Peyer's patch (tissue), 4 donors: ENCODE measurements at regions not wholly inside any gene's neighbourhood (a gene's known extent, or its start where the extent isn't known, plus 50 kb on each side); places are given as distances from the start of the nearest gene placed in this dataset.
"Not testable (repeated sequence)": the region's sequence is repeated elsewhere in the genome, so short reads cannot be mapped to it uniquely, and the experiment has no call there.

Source experiments
- DNase-seq, 3 donors: peaks; one replicate each; pipeline ENCODE4 v3.0.0-alpha.2; 2017 to 2019
- H3K27ac ChIP-seq, 4 donors: fragments of 200-600 bp; sonication (generic); one replicate each; pipeline ENCODE4 v1.5.1; 2016 to 2019
- H3K27me3 ChIP-seq, 2 donors: fragments of 200-600 bp; sonication (generic); one replicate each; pipeline ENCODE4 v1.5.1; 2019
- H3K36me3 ChIP-seq, 3 donors: fragments of 200-600 bp; sonication (generic); one replicate each; pipeline ENCODE4 v1.5.1; 2016 to 2019
- H3K4me1 ChIP-seq, 4 donors: fragments of 200-600 bp; sonication (generic); one replicate each; pipeline ENCODE4 v1.5.1; 2016 to 2019
- H3K4me3 ChIP-seq, 4 donors: fragments of 200-600 bp; sonication (generic); 1 replicate in 3 of 4; 2 replicates in 1 of 4; pipeline ENCODE4 v1.5.1; 2016 to 2019; ENCODE audit warnings: mild to moderate bottlenecking in 1 of 4
- H3K9me3 ChIP-seq, 4 donors: fragments of 200-600 bp; sonication (generic); one replicate each; pipeline ENCODE4 v1.5.1; 2016 to 2019; ENCODE audit warnings: mild to moderate bottlenecking in 1 of 4
- CTCF ChIP-seq, 6 experiments: fragments of 450-650 bp in 4 of 6; fragments of 200-600 bp in 2 of 6; sonication (generic) in 1 of 6; IDR thresholded peaks; one replicate each; pipeline ENCODE4 v1.5.1; 2017 to 2019; ENCODE audit warnings: antibody characterized with exemption in 6 of 6, mild to moderate bottlenecking in 3 of 6, moderate library complexity in 1 of 6
- POLR2A ChIP-seq, 2 donors: fragments of 450-650 bp; IDR thresholded peaks; one replicate each; pipeline ENCODE4 v1.5.1; 2017; ENCODE audit warnings: antibody characterized with exemption in 2 of 2, mild to moderate bottlenecking in 2 of 2, moderate library complexity in 2 of 2

GRCh38 chr1:146443088-146443870 is 214.5 kb upstream of the NOTCH2NLA start:
- H3K27me3 ChIP-seq, H3K4me3 ChIP-seq, H3K27ac ChIP-seq, DNase-seq, H3K36me3 ChIP-seq, H3K4me1 ChIP-seq, H3K9me3 ChIP-seq: not testable (repeated sequence)
- TF ChIP-seq CTCF (IDR thresholded peaks at IDR 0.05), result peak in 1 of 6 experiments; percentile 5

GRCh38 chr1:146438543-146438942 is 209.7 kb upstream of the NOTCH2NLA start:
- DNase-seq, result not testable (repeated sequence)

GRCh38 chr1:146416642-146417041 is 187.8 kb upstream of the NOTCH2NLA start:
- not testable (repeated sequence) for H3K4me1 ChIP-seq, H3K36me3 ChIP-seq, H3K27ac ChIP-seq, H3K9me3 ChIP-seq, DNase-seq, H3K27me3 ChIP-seq, H3K4me3 ChIP-seq

More at GRCh38 chr1:146438543-146438942, 209.7 kb upstream of the NOTCH2NLA start:
- not testable (repeated sequence) for H3K9me3 ChIP-seq, H3K4me3 ChIP-seq, H3K27ac ChIP-seq, H3K27me3 ChIP-seq, H3K4me1 ChIP-seq, H3K36me3 ChIP-seq

GRCh38 chr1:146415017-146415416 is 186.2 kb upstream of the NOTCH2NLA start:
- not testable (repeated sequence) for H3K4me1 ChIP-seq, H3K27me3 ChIP-seq, H3K9me3 ChIP-seq, H3K4me3 ChIP-seq, H3K36me3 ChIP-seq, H3K27ac ChIP-seq, DNase-seq

GRCh38 chr1:146413911-146414310 is 185.1 kb upstream of the NOTCH2NLA start:
- H3K27ac ChIP-seq, result peak overlapping the region in 2 of 4 donors; percentile 46 to 67
- not testable (repeated sequence) for H3K4me1 ChIP-seq, H3K36me3 ChIP-seq, DNase-seq, H3K27me3 ChIP-seq, H3K4me3 ChIP-seq, H3K9me3 ChIP-seq

- H3K4me1 ChIP-seq, H3K27me3 ChIP-seq, H3K36me3 ChIP-seq, H3K4me3 ChIP-seq, H3K9me3 ChIP-seq: not testable (repeated sequence)
- peak overlapping the region in 1 of 4 donors; percentile 38 for H3K27ac ChIP-seq
- DNase-seq, result peak in 1 of 3 donors; percentile 53
Measured at GRCh38 chr1:146411923-146412322, 183.1 kb upstream of the NOTCH2NLA start.

- H3K4me3 ChIP-seq, result peak overlapping the region in 2 of 4 donors; percentile 21 to 25
- peak; percentile 19 to 67 for TF ChIP-seq POLR2A (IDR thresholded peaks at IDR 0.05)
Measured at GRCh38 chr1:146409817-146410441, 181.1 kb upstream of the NOTCH2NLA start.

GRCh38 chr1:146409116-146409801 is 180.4 kb upstream of the NOTCH2NLA start:
- not testable (repeated sequence) for H3K9me3 ChIP-seq, H3K36me3 ChIP-seq, H3K27me3 ChIP-seq, H3K4me1 ChIP-seq
- peak overlapping the region in 2 of 4 donors; percentile 36 to 72 for H3K27ac ChIP-seq
- peak overlapping the region in 1 of 4 donors; percentile 25 for H3K4me3 ChIP-seq
- DNase-seq, result peak in 2 of 3 donors; percentile 32 to 50

More at GRCh38 chr1:146409817-146410441, 181.1 kb upstream of the NOTCH2NLA start:
- peak in 1 of 3 donors; percentile 54 for DNase-seq
- H3K9me3 ChIP-seq, H3K27me3 ChIP-seq, H3K36me3 ChIP-seq, H3K4me1 ChIP-seq: not testable (repeated sequence)
- H3K27ac ChIP-seq, result peak overlapping the region in 3 of 4 donors; percentile 36 to 72 (median 45)

GRCh38 chr1:146401281-146401825 is 172.5 kb upstream of the NOTCH2NLA start:
- H3K36me3 ChIP-seq, DNase-seq: not testable (repeated sequence)
- peak in 5 of 6 experiments; percentile 18 to 52 (median 44) for TF ChIP-seq CTCF (IDR thresholded peaks at IDR 0.05)

GRCh38 chr1:146400173-146401121 is 171.6 kb upstream of the NOTCH2NLA start:
- H3K36me3 ChIP-seq, H3K4me3 ChIP-seq, H3K9me3 ChIP-seq, H3K27me3 ChIP-seq, H3K27ac ChIP-seq, H3K4me1 ChIP-seq, DNase-seq: not testable (repeated sequence)

More at GRCh38 chr1:146401281-146401825, 172.5 kb upstream of the NOTCH2NLA start:
- not testable (repeated sequence) for H3K27ac ChIP-seq, H3K4me3 ChIP-seq, H3K9me3 ChIP-seq, H3K4me1 ChIP-seq, H3K27me3 ChIP-seq

GRCh38 chr1:146399225-146399624 is 170.4 kb upstream of the NOTCH2NLA start:
- not testable (repeated sequence) for H3K27me3 ChIP-seq, H3K4me3 ChIP-seq, H3K36me3 ChIP-seq, H3K9me3 ChIP-seq, H3K4me1 ChIP-seq, DNase-seq, H3K27ac ChIP-seq
